ENCODE measurements at regions not wholly inside any gene's neighbourhood (a gene's known extent, or its start where the extent isn't known, plus 50 kb on each side); places are given as distances from the start of the nearest gene placed in this dataset.
"Not testable (repeated sequence)": the region's sequence is repeated elsewhere in the genome, so short reads cannot be mapped to it uniquely, and the experiment has no call there.

- H3K4me3 ChIP-seq (ENCODE audit: low read depth in 1 of 2, low read length in 2 of 2), result no peak overlapping the region
- H3K9me3 ChIP-seq (ENCODE audit: control insufficient read depth in 1 of 2, low read length in 2 of 2), result no peaks in the 10 kb centered on the region
- H3K36me3 ChIP-seq (ENCODE audit: control insufficient read depth in 1 of 2, insufficient read depth in 2 of 2, low read length in 2 of 2), result no peaks in the 10 kb centered on the region
- no peak overlapping the region for H3K27ac ChIP-seq (ENCODE audit: low read length)
- H3K4me1 ChIP-seq (ENCODE audit: control insufficient read depth in 1 of 2, insufficient read depth in 2 of 2, low read length in 2 of 2), result peaks cover 0 to 17% of the 10 kb centered on the region in 2 donors
- no peaks in the 10 kb centered on the region for H3K27me3 ChIP-seq (ENCODE audit: low read depth, low read length)
Observed at GRCh38 chr5:72651109-72651508, 143.9 kb upstream of the ZNF366 start.

- H3K9me3 ChIP-seq (ENCODE audit: control insufficient read depth in 1 of 2, low read length in 2 of 2), result no peaks in the 10 kb centered on the region
- peaks cover 0 to 17% of the 10 kb centered on the region in 2 donors for H3K4me1 ChIP-seq (ENCODE audit: control insufficient read depth in 1 of 2, insufficient read depth in 2 of 2, low read length in 2 of 2)
- no peak overlapping the region for H3K4me3 ChIP-seq (ENCODE audit: low read depth in 1 of 2, low read length in 2 of 2)
- H3K27me3 ChIP-seq (ENCODE audit: low read depth, low read length), result no peaks in the 10 kb centered on the region
- no peak overlapping the region for H3K27ac ChIP-seq (ENCODE audit: low read length)
- H3K36me3 ChIP-seq (ENCODE audit: control insufficient read depth in 1 of 2, insufficient read depth in 2 of 2, low read length in 2 of 2), result no peaks in the 10 kb centered on the region
Observed at GRCh38 chr5:72649449-72649848, 142.2 kb upstream of the ZNF366 start.

GRCh38 chr5:72648480-72648879 is 141.3 kb upstream of the ZNF366 start:
- Histone ChIP-seq H3K4me3 (ENCODE audit: low read depth in 1 of 2, low read length in 2 of 2) (no peak overlapping the region), H3K27ac (ENCODE audit: low read length) (no peak overlapping the region), H3K27me3 (ENCODE audit: low read depth, low read length) (no peaks in the 10 kb centered on the region), H3K9me3 (ENCODE audit: control insufficient read depth in 1 of 2, low read length in 2 of 2) (no peaks in the 10 kb centered on the region), H3K4me1 (ENCODE audit: control insufficient read depth in 1 of 2, insufficient read depth in 2 of 2, low read length in 2 of 2) (peaks cover 0 to 10% of the 10 kb centered on the region in 2 donors), H3K36me3 (ENCODE audit: control insufficient read depth in 1 of 2, insufficient read depth in 2 of 2, low read length in 2 of 2) (no peaks in the 10 kb centered on the region)

- Histone ChIP-seq H3K4me1 (ENCODE audit: control insufficient read depth in 1 of 2, insufficient read depth in 2 of 2, low read length in 2 of 2) (peaks cover 0 to 8% of the 10 kb centered on the region in 2 donors), H3K4me3 (ENCODE audit: low read depth in 1 of 2, low read length in 2 of 2) (no peak overlapping the region), H3K9me3 (ENCODE audit: control insufficient read depth in 1 of 2, low read length in 2 of 2) (no peaks in the 10 kb centered on the region), H3K36me3 (ENCODE audit: control insufficient read depth in 1 of 2, insufficient read depth in 2 of 2, low read length in 2 of 2) (no peaks in the 10 kb centered on the region), H3K27me3 (ENCODE audit: low read depth, low read length) (no peaks in the 10 kb centered on the region), H3K27ac (ENCODE audit: low read length) (no peak overlapping the region)
Observed at GRCh38 chr5:72647806-72648205, 140.6 kb upstream of the ZNF366 start.

- Histone ChIP-seq H3K4me3 (ENCODE audit: low read depth in 1 of 2, low read length in 2 of 2) (no peak overlapping the region), H3K9me3 (ENCODE audit: control insufficient read depth in 1 of 2, low read length in 2 of 2) (no peaks in the 10 kb centered on the region), H3K4me1 (ENCODE audit: control insufficient read depth in 1 of 2, insufficient read depth in 2 of 2, low read length in 2 of 2) (peaks cover 0 to 8% of the 10 kb centered on the region in 2 donors), H3K27me3 (ENCODE audit: low read depth, low read length) (no peaks in the 10 kb centered on the region), H3K36me3 (ENCODE audit: control insufficient read depth in 1 of 2, insufficient read depth in 2 of 2, low read length in 2 of 2) (no peaks in the 10 kb centered on the region), H3K27ac (ENCODE audit: low read length) (no peak overlapping the region)
Observed at GRCh38 chr5:72646246-72646866, 139.1 kb upstream of the ZNF366 start.

- H3K27ac ChIP-seq (ENCODE audit: low read length), result no peak overlapping the region
- no peaks in the 10 kb centered on the region for H3K36me3 ChIP-seq (ENCODE audit: control insufficient read depth in 1 of 2, insufficient read depth in 2 of 2, low read length in 2 of 2)
- H3K4me1 ChIP-seq (ENCODE audit: control insufficient read depth in 1 of 2, insufficient read depth in 2 of 2, low read length in 2 of 2), result peaks cover 0 to 8% of the 10 kb centered on the region in 2 donors
- H3K27me3 ChIP-seq (ENCODE audit: low read depth, low read length), result no peaks in the 10 kb centered on the region
- no peak overlapping the region for H3K4me3 ChIP-seq (ENCODE audit: low read depth in 1 of 2, low read length in 2 of 2)
- H3K9me3 ChIP-seq (ENCODE audit: control insufficient read depth in 1 of 2, low read length in 2 of 2), result no peaks in the 10 kb centered on the region
Observed at GRCh38 chr5:72645064-72645846, 138.0 kb upstream of the ZNF366 start.

GRCh38 chr5:72644296-72644695 is 137.1 kb upstream of the ZNF366 start:
- Histone ChIP-seq H3K9me3 (ENCODE audit: control insufficient read depth in 1 of 2, low read length in 2 of 2) (no peaks in the 10 kb centered on the region), H3K4me3 (ENCODE audit: low read depth in 1 of 2, low read length in 2 of 2) (no peak overlapping the region), H3K36me3 (ENCODE audit: control insufficient read depth in 1 of 2, insufficient read depth in 2 of 2, low read length in 2 of 2) (no peaks in the 10 kb centered on the region), H3K4me1 (ENCODE audit: control insufficient read depth in 1 of 2, insufficient read depth in 2 of 2, low read length in 2 of 2) (peaks cover 0 to 8% of the 10 kb centered on the region in 2 donors), H3K27ac (ENCODE audit: low read length) (no peak overlapping the region), H3K27me3 (ENCODE audit: low read depth, low read length) (no peaks in the 10 kb centered on the region)

GRCh38 chr5:72641164-72641563 is 134.0 kb upstream of the ZNF366 start:
- no peaks in the 10 kb centered on the region for H3K9me3 ChIP-seq (ENCODE audit: control insufficient read depth in 1 of 2, low read length in 2 of 2)
- no peaks in the 10 kb centered on the region for H3K27me3 ChIP-seq (ENCODE audit: low read depth, low read length)
- no peak overlapping the region for H3K27ac ChIP-seq (ENCODE audit: low read length)
- H3K36me3 ChIP-seq (ENCODE audit: control insufficient read depth in 1 of 2, insufficient read depth in 2 of 2, low read length in 2 of 2), result no peaks in the 10 kb centered on the region
- H3K4me1 ChIP-seq (ENCODE audit: control insufficient read depth in 1 of 2, insufficient read depth in 2 of 2, low read length in 2 of 2), result no peaks in the 10 kb centered on the region
- H3K4me3 ChIP-seq (ENCODE audit: low read depth in 1 of 2, low read length in 2 of 2), result no peak overlapping the region

- Histone ChIP-seq H3K27ac (ENCODE audit: low read length) (no peak overlapping the region), H3K4me1 (ENCODE audit: control insufficient read depth in 1 of 2, insufficient read depth in 2 of 2, low read length in 2 of 2) (peaks cover 0 to 11% of the 10 kb centered on the region in 2 donors), H3K27me3 (ENCODE audit: low read depth, low read length) (no peaks in the 10 kb centered on the region), H3K36me3 (ENCODE audit: control insufficient read depth in 1 of 2, insufficient read depth in 2 of 2, low read length in 2 of 2) (no peaks in the 10 kb centered on the region), H3K4me3 (ENCODE audit: low read depth in 1 of 2, low read length in 2 of 2) (no peak overlapping the region), H3K9me3 (ENCODE audit: control insufficient read depth in 1 of 2, low read length in 2 of 2) (no peaks in the 10 kb centered on the region)
Observed at GRCh38 chr5:72637058-72637457, 129.8 kb upstream of the ZNF366 start.

GRCh38 chr5:72636565-72636964 is 129.4 kb upstream of the ZNF366 start:
- not testable (repeated sequence) for H3K36me3 ChIP-seq (ENCODE audit: control insufficient read depth in 1 of 2, insufficient read depth in 2 of 2, low read length in 2 of 2); H3K27me3 ChIP-seq (ENCODE audit: low read depth, low read length); H3K27ac ChIP-seq (ENCODE audit: low read length); H3K9me3 ChIP-seq (ENCODE audit: control insufficient read depth in 1 of 2, low read length in 2 of 2); H3K4me3 ChIP-seq (ENCODE audit: low read depth in 1 of 2, low read length in 2 of 2)
- peaks cover 0 to 11% of the 10 kb centered on the region in 2 donors for H3K4me1 ChIP-seq (ENCODE audit: control insufficient read depth in 1 of 2, insufficient read depth in 2 of 2, low read length in 2 of 2)

GRCh38 chr5:72634444-72634843 is 127.2 kb upstream of the ZNF366 start:
- Histone ChIP-seq H3K27ac (ENCODE audit: low read length) (no peak overlapping the region), H3K27me3 (ENCODE audit: low read depth, low read length) (no peaks in the 10 kb centered on the region), H3K9me3 (ENCODE audit: control insufficient read depth in 1 of 2, low read length in 2 of 2) (no peaks in the 10 kb centered on the region), H3K4me1 (ENCODE audit: control insufficient read depth in 1 of 2, insufficient read depth in 2 of 2, low read length in 2 of 2) (peaks cover 0 to 11% of the 10 kb centered on the region in 2 donors), H3K36me3 (ENCODE audit: control insufficient read depth in 1 of 2, insufficient read depth in 2 of 2, low read length in 2 of 2) (no peaks in the 10 kb centered on the region), H3K4me3 (ENCODE audit: low read depth in 1 of 2, low read length in 2 of 2) (no peak overlapping the region)
